GM19023 (cell line): ENCODE measurements at regions not wholly inside any gene's neighbourhood (a gene's known extent, or its start where the extent isn't known, plus 50 kb on each side); places are given as distances from the start of the nearest gene placed in this dataset.

ENCODE experiments used
- ATAC-seq: cut with Tn5 transposase; IDR thresholded peaks from one replicate; pipeline ENCODE4 v1.9.1; 2021; ENCODE audit warnings: mild to moderate bottlenecking, moderate library complexity; ENCODE audit not compliant: unreplicated experiment

DNA sequence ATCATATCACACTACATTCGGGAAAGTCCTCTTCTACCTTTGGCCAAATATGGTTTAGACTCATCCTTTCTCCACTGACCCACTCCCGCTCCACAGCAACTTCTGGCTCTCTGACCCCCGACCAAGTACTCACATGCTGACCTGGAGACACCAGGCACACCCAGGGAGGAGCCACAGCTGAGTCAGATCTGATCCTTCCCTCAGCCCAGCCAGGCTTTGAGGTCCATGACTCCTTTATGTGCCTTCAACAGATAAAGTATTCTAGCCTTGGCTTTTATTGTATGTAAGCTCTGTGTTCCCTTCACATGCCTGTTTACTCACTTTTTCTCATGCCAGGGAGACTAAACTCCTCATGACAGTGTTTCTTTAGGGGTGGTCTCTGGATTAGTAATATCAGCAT is 166.9 kb upstream of the UMPS start:
- no peak for ATAC-seq

DNA sequence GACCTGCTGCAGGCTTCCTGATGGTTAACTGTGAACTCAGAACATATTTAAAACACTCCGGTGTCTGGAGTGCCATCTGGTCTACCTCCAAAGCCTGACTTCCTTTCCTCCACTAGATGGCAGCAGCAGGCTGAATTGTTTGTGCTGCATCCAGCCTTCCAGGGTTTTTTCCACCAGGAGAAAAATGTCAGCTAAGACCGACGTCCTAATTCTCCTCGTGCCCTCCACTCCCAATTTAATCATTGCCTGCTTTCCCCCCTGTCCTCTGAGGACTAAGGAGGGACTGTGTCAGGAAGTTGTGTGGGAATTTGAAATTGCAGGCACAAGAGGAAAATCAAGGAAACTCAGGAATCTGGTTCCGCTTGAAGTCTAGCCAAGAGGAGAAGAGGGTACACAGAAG is 165.2 kb upstream of the UMPS start:
- no peak for ATAC-seq

DNA sequence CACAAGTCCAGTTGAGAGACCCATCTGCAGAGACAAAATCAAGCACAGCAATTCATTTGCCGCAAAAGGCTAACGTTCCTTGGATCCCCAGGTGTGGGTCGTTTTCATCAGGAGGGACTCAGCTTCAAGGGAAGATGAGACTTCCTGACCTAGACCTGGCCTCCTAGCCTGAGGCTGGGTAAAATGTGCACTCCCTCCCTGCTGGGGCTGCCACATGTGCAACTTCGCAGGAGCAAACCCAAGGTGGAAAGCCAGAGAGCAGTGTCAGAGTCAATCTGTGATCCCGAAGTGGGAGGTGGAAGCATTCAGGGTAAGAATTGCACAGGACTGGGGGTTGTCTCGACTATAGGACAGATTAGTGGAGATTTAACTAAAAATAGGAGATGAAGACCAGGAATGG is 164.7 kb upstream of the UMPS start:
- no peak for ATAC-seq

DNA sequence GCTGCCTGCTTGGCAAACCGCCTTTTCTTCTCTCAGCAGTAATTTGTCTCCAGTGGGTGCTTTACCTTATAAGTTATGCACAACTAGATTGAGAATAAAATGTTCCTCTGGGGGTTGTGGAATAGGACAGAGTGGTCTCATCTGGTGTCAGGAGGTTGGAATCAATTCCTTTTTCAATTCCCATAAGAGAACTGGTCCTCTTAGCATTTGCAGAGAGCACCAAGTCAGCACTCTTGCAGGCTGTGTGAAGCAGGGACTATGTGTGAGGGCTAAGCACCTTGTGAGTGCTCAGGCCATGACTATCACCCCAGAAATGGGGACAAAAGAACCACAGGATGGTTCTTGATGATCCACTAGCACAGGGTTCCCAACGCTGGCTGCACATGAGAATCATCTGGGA is 163.6 kb upstream of the UMPS start:
- no peak for ATAC-seq

DNA sequence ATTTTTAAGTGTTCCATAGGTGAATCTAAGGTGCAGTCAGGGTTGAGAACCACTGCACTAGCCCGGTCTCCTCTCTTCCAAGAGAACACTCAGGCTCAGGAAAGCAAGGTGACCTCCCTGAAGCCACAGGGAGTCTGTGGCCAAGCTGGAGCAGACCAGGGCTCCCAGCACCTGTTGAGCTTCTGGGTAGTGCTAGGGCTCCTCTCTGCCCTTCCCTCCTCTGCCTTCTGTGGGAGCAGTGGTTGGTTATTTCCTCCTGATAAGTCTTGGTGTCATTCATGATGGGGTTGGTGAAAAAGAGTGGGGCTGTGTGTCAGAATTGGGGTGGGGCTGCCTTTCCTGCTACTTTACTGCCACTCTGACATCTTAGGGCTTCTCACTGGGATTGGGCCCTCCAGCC is 163.1 kb upstream of the UMPS start:
- ATAC-seq, result no peak

DNA sequence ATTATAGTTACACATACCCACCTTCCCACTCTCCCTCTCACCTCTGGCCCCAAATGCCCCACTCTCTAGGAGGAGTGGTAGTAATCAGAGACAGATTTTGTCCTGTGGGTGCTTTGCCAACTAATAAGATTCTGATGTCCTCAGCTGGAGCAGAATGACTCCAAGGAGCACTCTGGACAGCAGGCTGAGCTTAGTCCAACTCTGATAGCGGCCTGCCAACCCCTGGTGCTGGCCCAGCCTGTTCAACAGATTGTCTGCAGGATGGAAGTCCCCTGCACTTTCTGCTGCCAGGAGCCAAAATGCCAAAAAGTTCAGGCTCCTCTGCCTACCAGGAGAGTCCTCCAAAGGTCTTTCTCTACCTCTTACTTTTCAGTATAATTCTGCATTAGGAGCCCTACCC is 160.5 kb upstream of the UMPS start:
- ATAC-seq, result no peak

DNA sequence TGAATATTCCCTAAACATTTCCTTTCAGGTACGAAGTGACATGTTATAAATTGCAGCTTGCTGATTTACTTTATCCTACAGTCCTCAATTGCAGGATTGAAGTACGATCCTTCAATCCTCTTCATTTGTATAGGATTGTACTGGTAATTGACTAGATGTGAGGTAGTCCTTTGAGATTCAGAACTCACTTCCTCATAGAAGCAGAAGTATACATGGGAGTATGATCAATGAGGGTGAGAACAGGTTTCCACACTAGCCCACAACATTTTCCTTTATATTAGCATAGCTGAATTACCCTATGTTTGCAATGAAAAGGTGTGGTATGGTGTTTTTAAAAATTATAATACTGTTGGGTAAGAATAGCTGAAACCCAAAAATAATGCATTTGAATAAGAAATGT is 160.0 kb upstream of the UMPS start:
- ATAC-seq, result no peak

DNA sequence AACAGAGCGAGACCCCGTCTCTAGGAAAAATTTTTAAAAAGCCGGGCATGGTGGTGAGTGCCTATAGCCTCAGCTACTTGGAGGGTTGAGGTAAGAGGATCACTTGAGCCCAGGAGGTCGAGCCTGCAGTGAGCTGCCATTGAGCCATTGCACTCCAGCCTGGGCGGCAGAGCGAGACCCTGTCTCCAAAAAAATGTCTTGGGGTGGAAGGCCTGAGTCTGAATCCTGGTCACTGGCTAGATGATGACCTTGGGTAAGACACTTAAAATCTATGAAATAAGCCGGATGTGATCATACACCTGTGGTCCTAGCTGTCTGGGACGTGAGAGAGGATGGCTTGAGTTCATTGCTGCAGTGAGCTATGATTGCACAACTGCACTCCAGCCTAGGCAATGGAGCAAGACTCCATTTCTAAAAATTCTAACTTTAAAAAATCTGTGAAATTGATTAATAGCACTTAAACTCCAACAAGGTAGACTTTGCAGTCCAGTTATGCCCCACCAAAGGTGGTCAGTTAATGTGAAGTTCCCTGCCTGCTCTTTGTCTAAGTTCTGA is 157.3 kb upstream of the UMPS start:
- ATAC-seq, result no peak

DNA sequence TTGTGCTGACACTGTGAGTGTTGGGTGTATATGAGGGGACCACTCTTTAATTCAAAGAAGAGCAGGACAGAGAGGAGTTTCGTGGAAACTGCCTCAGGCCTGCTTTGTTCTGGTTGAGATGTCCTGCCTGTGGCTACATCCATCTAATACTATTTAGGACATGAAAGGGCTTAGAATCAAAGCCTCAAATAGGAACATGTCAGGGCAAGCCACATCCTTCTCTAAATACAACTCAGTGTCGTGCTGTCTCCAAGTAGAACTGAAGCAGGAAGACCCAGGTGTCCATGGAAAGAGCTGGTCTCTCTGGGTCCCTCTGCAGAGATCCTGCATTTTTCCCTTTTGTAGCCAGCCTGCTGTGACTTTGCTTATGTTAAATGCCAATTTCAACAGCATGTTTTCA is 156.2 kb upstream of the UMPS start:
- no peak for ATAC-seq

DNA sequence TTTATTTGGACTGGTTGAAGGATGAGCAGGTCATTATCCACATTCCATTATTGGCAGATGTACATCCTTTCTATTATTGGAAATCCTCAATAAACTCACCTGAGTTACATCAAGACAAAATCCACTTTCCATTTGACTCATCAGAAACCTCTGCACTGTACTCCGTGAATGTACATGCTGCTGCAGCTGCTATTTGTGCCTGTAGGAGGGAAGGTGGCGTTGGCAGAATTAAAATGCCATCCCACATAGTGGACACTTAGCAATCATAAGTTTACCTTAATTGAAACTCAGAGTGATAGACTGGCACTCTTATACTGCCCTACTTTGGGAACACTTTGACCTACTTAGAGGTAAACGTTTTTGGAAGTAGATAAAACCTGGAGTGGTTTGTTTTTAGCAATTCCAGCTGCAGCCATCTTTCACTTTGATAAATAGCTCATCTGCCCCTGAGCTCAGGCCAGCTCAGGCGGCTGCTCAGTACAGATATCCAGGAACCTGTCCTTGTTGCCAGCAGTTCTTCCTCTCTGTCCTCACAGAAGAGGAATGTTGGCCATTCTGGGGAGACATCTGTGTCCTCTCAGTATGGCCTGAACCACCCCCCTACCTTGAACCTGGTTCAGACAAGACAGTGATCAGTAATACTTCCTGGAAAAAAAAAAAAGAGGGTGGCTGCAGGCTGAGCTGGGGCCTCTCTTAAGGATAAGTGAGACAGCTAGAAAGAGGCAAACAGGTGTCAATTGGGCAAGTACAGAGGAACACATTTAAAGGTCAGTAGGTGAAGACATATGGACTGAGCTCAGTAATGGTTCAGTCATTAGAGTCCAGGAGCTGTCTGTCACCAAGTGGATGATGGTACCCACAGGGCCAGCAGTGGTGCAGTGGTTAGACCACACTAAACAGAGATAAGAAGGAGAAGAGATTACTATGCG is 153.4 kb upstream of the UMPS start:
- no peak for ATAC-seq

DNA sequence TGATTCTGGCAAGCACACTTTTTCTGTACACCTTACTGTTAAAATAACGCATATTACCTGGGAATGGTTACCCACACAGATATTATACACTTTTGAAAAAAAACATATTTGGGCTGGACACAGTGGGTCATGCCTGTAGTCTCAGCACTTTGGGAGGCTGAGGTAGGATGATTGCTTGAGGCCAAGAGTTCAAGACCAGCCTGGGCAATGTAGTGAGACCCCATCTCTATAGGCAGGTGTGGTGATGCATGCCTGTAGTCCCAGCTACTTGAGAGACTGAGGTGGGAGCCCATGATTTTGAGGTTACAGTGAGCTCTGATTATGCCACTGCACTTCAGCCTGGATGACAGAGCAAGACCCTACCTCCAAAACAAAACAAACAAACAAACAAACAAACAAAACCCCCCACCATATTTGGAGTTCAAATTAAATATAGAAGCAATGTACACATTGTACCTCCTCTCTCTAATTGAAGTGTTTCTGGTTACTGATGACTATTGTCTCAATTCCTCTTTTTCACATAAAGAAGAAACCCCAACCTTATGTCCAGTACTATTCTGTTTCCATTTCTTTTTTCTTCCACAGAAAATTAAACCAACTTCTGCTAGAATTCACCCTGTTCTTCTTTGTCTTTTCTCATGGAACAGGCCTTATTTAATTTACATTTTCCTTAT is 152.6 kb upstream of the UMPS start:
- no peak for ATAC-seq

DNA sequence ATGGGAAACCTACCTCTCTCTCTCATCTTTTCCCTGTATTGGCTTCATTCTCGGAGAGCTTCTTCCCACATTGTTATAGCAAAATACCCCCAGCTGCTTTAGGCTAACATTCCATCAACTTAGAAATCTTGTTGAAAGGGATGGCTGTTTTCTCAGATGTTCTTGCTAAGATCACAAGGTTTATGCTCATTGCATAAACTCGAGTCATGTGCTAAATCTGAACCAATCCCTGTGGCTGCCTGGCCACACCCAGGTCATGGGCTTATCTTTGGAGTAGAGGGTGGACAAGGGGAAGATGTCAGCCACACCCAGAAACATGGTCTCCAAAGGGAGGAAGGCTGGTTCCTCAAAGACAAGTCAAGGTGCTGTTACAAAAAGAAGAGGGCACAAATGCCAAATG is 150.6 kb upstream of the UMPS start:
- ATAC-seq, result no peak

DNA sequence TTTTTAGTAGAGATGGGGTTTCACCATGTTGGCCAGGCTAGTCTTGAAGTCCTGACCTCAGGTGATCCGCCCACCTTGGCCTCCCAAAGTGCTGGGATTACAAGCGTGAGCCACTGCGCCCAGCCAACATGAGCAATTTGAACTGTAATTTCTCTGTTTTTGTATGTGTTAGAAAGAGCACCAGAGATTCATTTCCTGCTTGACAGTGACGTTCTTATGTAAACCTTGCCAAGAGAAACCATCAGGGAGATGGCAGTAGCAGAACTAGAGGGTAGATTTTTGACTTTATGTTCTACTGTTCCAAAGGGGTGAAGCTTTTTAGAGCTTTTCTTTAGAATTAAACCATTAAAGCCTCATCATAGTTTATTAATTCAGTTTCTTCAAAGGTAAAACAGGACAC is 148.1 kb upstream of the UMPS start:
- ATAC-seq, result no peak

DNA sequence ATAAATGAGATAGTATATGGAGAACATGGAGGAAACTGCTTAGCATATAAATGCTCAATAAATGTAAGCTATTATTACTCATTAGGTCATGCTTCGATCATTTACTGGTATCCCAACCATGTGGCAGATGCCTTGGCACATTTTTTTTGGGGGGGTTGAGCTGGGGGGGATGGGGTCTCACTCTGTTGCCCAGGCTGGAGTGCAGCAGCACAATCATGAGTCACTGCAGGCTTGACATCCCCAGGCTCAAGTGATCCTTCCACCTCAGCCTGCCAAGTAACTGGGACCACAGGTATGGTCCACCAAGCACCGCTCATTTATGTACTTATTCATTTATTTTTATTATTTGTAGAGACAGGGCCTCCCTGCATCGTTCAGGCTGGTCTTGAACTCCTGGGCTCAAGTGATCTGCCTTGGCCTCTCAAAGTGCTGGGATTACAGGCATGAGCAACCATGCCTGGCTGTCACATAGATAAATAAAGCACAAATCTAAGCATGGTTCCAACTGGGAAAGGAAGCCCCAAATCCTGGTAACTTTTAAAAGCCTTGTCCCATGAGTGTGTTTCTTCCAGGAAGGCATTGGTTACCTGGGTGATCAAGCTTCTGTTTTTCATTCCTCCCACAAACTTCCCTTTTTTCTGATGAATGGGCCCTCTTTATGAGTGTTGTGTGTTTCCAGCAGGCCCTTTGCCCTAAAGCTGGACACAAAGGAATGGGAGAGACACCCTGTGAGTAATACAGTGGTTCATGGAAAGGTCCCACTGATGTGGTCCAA is 147.4 kb upstream of the UMPS start:
- no peak for ATAC-seq

DNA sequence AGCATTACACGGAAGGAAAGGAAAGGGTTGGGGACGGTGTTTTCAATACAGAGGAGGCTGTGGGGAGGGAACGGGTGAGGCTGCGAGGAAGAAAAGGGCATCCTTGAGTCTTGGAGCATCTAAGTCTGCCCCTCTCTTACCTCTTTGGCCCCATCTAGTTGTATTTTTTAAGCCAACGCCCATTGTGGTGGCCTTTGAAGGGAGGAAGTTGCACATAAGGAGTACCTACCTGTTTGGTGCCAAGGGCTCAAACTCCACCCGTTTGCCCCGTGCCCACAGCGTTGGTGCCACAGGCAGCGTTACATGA is 146.1 kb upstream of the UMPS start:
- ATAC-seq, result no peak

DNA sequence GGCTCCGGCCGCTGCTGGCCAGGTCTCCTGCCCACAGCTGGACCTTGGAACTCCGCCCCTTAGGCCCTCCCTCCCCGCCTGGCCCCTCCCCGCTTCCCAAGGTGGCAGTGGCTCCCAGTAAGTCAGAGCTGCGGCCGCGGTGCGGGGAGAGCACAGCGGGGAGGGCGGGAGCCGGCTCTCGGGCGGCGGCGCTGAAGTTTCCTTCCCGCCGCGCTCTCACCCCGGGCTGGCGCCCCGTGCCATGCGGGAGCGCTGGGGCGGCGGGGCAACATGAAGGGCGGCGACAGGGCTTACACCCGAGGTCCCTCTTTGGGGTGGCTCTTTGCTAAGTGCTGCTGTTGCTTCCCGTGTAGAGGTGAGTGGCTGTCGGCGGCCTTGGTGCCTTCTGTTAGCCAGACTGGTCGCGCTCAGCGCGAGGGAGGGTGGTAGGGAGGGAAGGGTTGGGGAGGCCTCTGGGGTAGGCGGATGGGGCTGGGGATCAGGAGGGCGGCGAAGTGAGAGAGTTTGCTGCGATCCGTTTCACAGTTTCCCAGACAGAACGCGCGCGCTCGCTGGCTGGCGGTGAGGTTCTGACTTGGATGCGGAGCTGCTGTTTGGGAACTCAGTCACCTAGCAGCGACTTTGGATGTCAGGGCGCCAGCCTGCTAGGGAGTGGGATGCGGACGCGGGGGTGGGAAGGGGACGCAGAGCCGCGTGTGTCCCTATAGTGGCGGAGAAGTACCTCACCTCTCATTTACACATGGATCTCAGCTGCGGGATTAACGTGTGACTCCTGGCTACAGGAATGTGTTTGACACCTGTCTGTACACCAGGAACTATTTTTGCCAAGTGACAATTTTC is 145.5 kb upstream of the UMPS start:
- no peak for ATAC-seq

DNA sequence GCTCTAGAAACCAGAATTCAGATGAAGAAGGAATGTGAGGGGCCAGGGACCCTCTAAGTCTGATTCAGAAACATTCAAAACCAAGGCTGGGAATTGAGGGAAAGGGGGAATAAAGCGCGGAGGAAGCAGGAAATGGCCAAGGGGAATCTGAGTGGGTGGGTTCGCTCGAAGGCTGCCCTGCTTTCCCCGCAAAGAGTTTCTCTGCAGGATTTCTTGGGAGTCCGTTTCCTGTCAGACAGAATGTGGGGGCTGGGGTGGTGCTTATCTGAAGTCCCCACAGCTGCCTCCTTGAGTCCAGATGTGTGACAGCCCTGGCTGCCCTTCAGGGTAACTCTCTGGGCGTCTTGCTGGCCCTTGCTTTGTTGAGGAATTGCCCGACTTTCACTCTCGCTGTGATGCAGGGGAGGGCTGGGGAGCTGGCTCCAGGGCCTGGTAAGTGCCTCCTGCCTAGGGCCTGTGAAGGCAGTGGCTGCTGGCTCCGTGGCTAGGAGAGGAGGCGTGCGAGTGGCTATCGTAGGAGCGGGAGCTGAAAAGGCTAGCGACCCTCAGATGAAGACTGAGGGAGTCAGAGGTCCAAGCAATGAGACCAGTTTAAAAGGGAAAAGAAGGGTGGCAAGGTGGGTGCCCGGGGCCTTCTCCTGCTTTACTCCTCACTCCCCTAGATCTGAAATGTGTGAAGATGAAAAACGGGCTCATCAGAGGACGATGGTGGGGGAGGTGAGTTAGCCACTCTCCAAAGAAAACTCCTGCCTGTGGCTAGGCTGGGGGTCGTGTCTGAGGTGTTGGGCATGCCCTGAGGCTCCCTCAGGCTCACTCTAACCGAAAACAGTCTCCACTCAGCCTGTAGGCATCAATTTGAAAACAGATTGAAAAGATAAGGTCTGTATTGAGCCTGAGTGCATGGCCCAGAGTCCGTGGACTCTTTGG is 143.9 kb upstream of the UMPS start:
- no peak for ATAC-seq

DNA sequence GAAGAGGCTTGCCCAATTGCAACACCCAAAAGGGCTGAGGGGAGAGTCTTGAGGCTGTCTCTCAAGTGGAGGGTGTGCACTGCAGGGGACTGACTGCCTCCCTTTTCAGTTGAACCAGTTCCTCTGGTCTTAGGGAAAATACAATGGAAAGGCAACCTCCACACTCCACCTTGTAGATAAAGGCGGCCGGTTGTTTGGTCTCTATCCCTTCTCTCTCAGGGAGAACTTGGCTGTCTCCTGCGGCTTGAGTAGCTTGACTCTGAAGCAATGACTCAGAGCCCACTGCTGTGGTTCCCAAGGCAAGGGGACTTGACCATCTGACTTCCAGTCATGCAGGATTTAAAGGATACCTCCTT is 143.2 kb upstream of the UMPS start:
- no peak for ATAC-seq

DNA sequence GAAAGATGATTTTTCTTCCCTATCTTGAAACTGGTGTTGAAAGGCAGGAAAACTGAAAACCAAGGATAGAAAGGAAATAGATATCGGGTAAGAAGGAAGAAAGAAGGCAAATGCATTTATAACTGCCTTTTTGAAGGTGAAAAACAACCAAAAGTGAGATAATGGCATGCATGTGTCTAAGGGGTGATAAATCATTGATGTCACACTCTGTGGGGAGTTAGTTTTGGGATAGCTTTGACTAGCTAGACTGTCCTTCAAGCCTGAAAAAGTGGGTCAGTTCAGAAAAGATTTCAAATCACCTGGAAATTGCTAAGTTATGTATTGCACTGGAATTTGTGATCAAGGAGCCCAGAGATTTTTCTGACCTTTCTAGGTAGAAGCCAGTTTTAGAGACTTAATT is 142.2 kb upstream of the UMPS start:
- ATAC-seq, result no peak

DNA sequence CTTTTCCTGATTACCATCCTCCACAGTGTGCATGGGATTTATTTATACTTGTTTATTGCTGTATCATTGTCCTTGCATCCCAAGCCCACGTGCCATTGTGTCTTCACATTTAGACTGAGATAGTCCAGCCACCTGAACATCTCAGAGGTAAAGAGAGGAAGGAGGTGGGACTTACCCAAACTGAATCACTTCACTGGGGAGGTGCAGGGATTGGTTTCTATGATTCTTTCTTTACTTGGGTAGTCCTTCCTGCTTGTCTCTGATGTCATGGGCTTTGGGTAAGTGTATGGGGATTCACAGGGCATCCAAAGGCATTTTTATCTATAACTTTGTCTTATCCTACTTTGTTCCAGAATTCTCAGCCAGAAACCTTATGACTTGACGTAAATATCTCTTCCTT is 141.5 kb upstream of the UMPS start:
- ATAC-seq, result no peak
